HG02852 (cell line): ENCODE measurements at regions not wholly inside any gene's neighbourhood (a gene's known extent, or its start where the extent isn't known, plus 50 kb on each side); places are given as distances from the start of the nearest gene placed in this dataset.
A peak's percentile ranks its signal among the peaks of the same experiment; 100 is the strongest.
"Not testable (repeated sequence)": the region's sequence is repeated elsewhere in the genome, so short reads cannot be mapped to it uniquely, and the experiment has no call there.

ENCODE experiments used
- ATAC-seq: cut with Tn5 transposase; IDR thresholded peaks from one replicate; pipeline ENCODE4 v1.9.1; 2021; ENCODE audit warnings: mild to moderate bottlenecking, moderate library complexity; ENCODE audit not compliant: unreplicated experiment

- ATAC-seq = no peak
Observed at GRCh38 chr1:195763907-195764374, 844.3 kb downstream of the KCNT2 start.

- ATAC-seq = no peak
Observed at GRCh38 chr1:195763146-195763906, 844.9 kb downstream of the KCNT2 start.

- ATAC-seq = no peak
Observed at GRCh38 chr1:195761104-195761503, 847.1 kb downstream of the KCNT2 start.

GRCh38 chr1:195756109-195756508 is 852.1 kb downstream of the KCNT2 start:
- ATAC-seq = no peak

- ATAC-seq = no peak
Observed at GRCh38 chr1:195754874-195755273, 853.4 kb downstream of the KCNT2 start.

- no peak for ATAC-seq
Observed at GRCh38 chr1:195754303-195754702, 853.9 kb downstream of the KCNT2 start.

- ATAC-seq = no peak
Observed at GRCh38 chr1:195748969-195749368, 859.3 kb downstream of the KCNT2 start.

GRCh38 chr1:195745189-195746010 is 862.8 kb downstream of the KCNT2 start:
- ATAC-seq = no peak

- no peak for ATAC-seq
Observed at GRCh38 chr1:195744256-195744655, 864.0 kb downstream of the KCNT2 start.

- ATAC-seq = no peak
Observed at GRCh38 chr1:195740862-195741261, 867.4 kb downstream of the KCNT2 start.

- ATAC-seq = no peak
Observed at GRCh38 chr1:195738966-195739650, 869.1 kb downstream of the KCNT2 start.

- ATAC-seq = no peak
Observed at GRCh38 chr1:195735140-195735539, 873.1 kb downstream of the KCNT2 start.

- ATAC-seq = peak; percentile 65
Observed at GRCh38 chr1:195733826-195734225, 874.4 kb downstream of the KCNT2 start.

GRCh38 chr1:195733408-195733807 is 874.8 kb downstream of the KCNT2 start:
- no peak for ATAC-seq

GRCh38 chr1:195731385-195731784 is 876.9 kb downstream of the KCNT2 start:
- ATAC-seq = no peak

- no peak for ATAC-seq
Observed at GRCh38 chr1:195723796-195724194, 884.4 kb downstream of the KCNT2 start.

- not testable (repeated sequence) for ATAC-seq
Observed at GRCh38 chr1:195722852-195723795, 885.1 kb downstream of the KCNT2 start.

- ATAC-seq = not testable (repeated sequence)
Observed at GRCh38 chr1:195722146-195722545, 886.1 kb downstream of the KCNT2 start.

GRCh38 chr1:195721210-195721971 is 886.8 kb downstream of the KCNT2 start:
- no peak for ATAC-seq

- peak; percentile 47 for ATAC-seq
Observed at GRCh38 chr1:195717651-195718050, 890.6 kb downstream of the KCNT2 start.
